Aorta (tissue), 5 donors: ENCODE measurements at regions not wholly inside any gene's neighbourhood (a gene's known extent, or its start where the extent isn't known, plus 50 kb on each side); places are given as distances from the start of the nearest gene placed in this dataset.

Source experiments
- ATAC-seq: fragments of 200-7000 bp; cut with Tn5 transposase; one replicate; pipeline ENCODE4 v1.9.1; 2022; ENCODE audit warnings: moderate library complexity; ENCODE audit not compliant: low FRiP score
- DNase-seq, 2 donors: peaks; one replicate each; pipeline ENCODE4 v3.0.0-alpha.2; 2020
- H3K27ac ChIP-seq, 2 donors: one replicate each; pipeline ENCODE4 v1.5.1; 2013; ENCODE audit warnings: low read length in 2 of 2, mild to moderate bottlenecking in 2 of 2, moderate library complexity in 2 of 2, control low read depth in 1 of 2, inconsistent platforms in 1 of 2, low read depth in 1 of 2
- H3K27me3 ChIP-seq, 2 donors: one replicate each; pipeline ENCODE4 v1.6.1; 2013; ENCODE audit warnings: control low read depth in 1 of 2, low read length in 1 of 2, mild to moderate bottlenecking in 1 of 2, moderate library complexity in 1 of 2; ENCODE audit not compliant: insufficient read depth in 2 of 2, control insufficient read depth in 1 of 2
- H3K36me3 ChIP-seq, 2 donors: one replicate each; pipeline ENCODE4 v1.6.1; 2013; ENCODE audit warnings: control low read depth in 1 of 2, low read length in 1 of 2, mild to moderate bottlenecking in 1 of 2; ENCODE audit not compliant: insufficient read depth in 2 of 2, control insufficient read depth in 1 of 2
- H3K4me1 ChIP-seq, 2 donors: one replicate each; pipeline ENCODE4 v1.6.1; 2013; ENCODE audit warnings: low read length in 2 of 2, control low read depth in 1 of 2, mild to moderate bottlenecking in 1 of 2, moderate library complexity in 1 of 2; ENCODE audit not compliant: insufficient read depth in 2 of 2, control insufficient read depth in 1 of 2
- H3K4me3 ChIP-seq, 2 donors: one replicate each; pipeline ENCODE4 v1.5.1; 2013; ENCODE audit warnings: low read length in 2 of 2, control low read depth in 1 of 2, mild to moderate bottlenecking in 1 of 2
- H3K9me3 ChIP-seq: one replicate; pipeline ENCODE4 v1.6.1; 2013; ENCODE audit warnings: mild to moderate bottlenecking, low read length; ENCODE audit not compliant: control insufficient read depth
- WGBS, 2 donors: extraction: QIAGEN DNeasy Blood & Tissue Kit; methylation state at CpG; one replicate each; pipeline ENCODE4 v1.1.7; 2013; 5-methylcytosine and 5-hydroxymethylcytosine counted together
- intact Hi-C, 2 donors: fragments of 100-400 bp; cut with DNase I; formaldehyde crosslinking; loops; one replicate each; pipeline versions ENCODE4 v1.14.2 to v1.15.0; 2022
- donor health status: healthy with polysubstance abuse.
- donor health status: Bipolar disorder and iron deficiency.
- donor health status: DM: no; HTN: no; CAD: no.
- donor health status: DM: no; HTN: no; CAD: no.
- donor health status: DM: yes; HTN: yes; CAD: no.

DNA sequence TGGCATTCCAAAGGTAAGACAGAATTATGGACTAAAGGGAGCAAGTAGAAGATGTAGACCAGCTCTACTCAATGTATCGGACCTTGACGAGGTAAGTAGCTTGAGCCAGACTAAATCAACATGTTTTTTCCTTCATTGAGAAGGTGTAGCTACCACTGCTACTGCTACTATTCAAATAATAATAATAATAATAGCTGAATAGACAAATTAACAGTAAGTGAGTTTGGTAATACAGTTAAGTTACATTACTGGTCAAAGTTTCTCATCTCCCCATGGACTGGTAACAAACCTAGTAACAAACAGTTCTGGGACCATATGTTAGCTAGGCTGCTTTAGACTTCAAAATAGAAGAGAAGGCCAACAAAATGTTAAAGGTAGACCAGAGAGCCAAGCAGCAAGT is 609.2 kb downstream of the TLE1 start:
- Histone ChIP-seq H3K9me3 (no peaks in the 10 kb centered on the region), H3K27ac (no peak overlapping the region), H3K27me3 (no peaks in the 10 kb centered on the region), H3K4me3 (no peak overlapping the region), H3K4me1 (peaks cover 4 to 5% of the 10 kb centered on the region in 2 donors), H3K36me3 (no peaks in the 10 kb centered on the region)
- intact Hi-C loops = no loop called here
- WGBS, 2 donors = 95 to 96% methylated on average over 2 of the region's 2 CpGs
- ATAC-seq (no peak), DNase-seq (no peak)

DNA sequence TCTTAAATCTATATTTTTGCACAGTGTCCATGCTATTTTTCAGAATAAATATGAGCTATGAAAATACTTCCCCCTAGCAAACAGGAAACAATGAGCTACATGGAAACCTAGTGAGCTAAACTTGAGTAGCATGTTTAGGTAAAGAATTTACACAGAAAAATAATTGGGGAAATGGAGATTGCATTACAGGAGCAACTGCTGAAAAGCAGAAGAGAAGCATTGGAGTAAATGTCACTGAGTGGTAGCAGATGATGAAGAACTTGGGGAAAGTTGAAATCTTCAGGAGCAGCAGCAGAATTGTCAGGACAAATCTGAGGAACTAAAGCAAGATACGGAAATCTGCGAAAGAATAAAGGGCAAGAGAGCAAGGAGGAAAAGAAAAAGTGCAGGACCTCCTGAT is 610.3 kb downstream of the TLE1 start:
- intact Hi-C loops = no loop called here
- Histone ChIP-seq H3K9me3 (no peaks in the 10 kb centered on the region), H3K36me3 (no peaks in the 10 kb centered on the region), H3K4me3 (no peak overlapping the region), H3K27ac (no peak overlapping the region), H3K27me3 (no peaks in the 10 kb centered on the region), H3K4me1 (peaks cover 3 to 4% of the 10 kb centered on the region in 2 donors)
- DNase-seq (no peak), ATAC-seq (no peak)
- WGBS, 2 donors = 96 to 100% methylated on average over 2 of the region's 2 CpGs

DNA sequence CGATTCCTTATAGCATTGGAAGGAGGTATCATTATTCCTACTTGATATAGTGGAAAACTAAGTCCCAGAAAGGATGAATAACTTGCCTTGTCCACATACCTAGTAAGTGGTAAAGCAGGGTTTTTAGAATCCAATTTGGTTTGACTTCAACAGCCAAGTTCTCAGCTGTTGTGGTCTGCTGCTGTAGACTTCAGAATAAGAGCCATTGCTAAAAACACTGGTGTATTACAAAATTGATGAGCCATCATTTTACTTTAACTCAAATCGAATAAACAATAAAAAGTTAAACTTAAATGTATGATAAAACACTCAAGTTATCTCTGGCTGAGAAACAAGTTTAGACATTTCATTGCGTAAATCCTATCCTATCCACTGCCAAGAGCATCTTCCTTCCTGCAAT is 610.8 kb downstream of the TLE1 start:
- peaks cover 2 to 4% of the 10 kb centered on the region in 2 donors for H3K4me1 ChIP-seq
- intact Hi-C loops = no loop called here
- no peak overlapping the region for H3K27ac ChIP-seq
- no peaks in the 10 kb centered on the region for H3K27me3 ChIP-seq
- ATAC-seq (no peak), DNase-seq (no peak)
- H3K36me3 ChIP-seq = no peaks in the 10 kb centered on the region
- 95% methylated on average over 3 of the region's 3 CpGs for WGBS, 2 donors
- H3K4me3 ChIP-seq = no peak overlapping the region
- no peaks in the 10 kb centered on the region for H3K9me3 ChIP-seq

DNA sequence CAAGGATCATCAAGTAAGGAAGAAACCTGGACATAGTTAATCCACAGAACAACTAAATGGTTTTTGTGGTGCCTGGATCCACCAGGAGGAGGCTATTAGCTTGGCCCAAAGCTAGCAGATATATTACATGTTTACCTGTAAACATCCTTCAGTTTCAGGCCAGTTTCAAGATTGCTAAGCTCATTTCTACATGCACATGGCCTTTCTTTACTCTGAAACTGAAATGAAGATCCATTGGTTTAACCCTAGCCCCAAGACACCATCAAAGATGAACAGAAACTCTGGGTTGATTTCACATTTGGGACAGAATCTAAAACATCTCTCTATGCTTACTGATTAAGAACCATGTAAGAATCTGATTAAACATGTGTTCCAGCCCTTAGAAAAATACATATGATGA is 611.8 kb downstream of the TLE1 start:
- no peak for ATAC-seq
- H3K4me3 ChIP-seq = no peak overlapping the region
- DNase-seq = no peak
- H3K27ac ChIP-seq = no peak overlapping the region
- intact Hi-C loops = no loop called here
- no peaks in the 10 kb centered on the region for H3K27me3 ChIP-seq
- no peaks in the 10 kb centered on the region for H3K36me3 ChIP-seq
- H3K9me3 ChIP-seq = no peaks in the 10 kb centered on the region
- H3K4me1 ChIP-seq = no peaks in the 10 kb centered on the region

DNA sequence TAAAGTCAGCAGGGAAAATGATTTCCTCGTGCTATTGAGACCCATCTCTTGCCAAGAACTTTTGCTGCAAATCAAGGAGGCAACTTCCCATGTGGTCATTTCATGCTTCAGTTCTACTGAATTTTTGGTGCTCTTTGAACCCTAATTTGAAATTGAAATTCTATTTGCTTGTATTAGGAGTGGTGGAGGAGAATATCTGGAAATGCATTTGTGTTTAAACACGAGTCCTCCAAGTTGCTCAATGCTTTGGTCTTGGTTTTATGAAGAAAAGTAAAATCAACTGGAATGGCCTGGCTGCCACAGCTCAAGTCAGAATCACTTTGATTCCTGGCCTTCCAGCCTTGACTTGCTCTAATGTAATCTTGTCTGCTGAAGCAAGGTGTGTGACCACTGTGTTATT is 613.2 kb downstream of the TLE1 start:
- ATAC-seq (no peak), DNase-seq (no peak)
- Histone ChIP-seq H3K36me3 (no peaks in the 10 kb centered on the region), H3K4me1 (no peaks in the 10 kb centered on the region), H3K9me3 (no peaks in the 10 kb centered on the region), H3K27ac (no peak overlapping the region), H3K27me3 (no peaks in the 10 kb centered on the region), H3K4me3 (no peak overlapping the region)
- WGBS, 2 donors = 80 to 84% methylated on average over 2 of the region's 2 CpGs
- intact Hi-C loops = no loop called here

DNA sequence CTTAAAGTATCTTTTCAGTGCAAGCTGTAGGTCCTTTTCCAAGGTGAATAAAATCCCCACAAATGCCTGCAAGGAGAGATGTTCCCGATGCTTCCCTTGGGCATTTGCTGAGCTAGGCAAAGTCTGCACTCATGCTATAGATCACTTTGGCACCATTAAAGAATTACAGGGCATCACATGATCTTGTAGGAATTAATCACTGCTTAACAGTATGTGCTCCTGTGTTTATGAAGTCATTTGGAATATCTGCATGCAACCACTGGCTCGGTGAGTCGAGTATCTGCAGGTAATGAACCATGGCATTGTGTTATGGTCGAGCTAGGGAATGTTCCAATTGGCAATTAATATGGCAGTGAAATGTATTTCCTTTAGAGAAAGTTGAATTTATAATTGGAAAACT is 615.1 kb downstream of the TLE1 start:
- DNase-seq = no peak
- Histone ChIP-seq H3K9me3 (no peaks in the 10 kb centered on the region), H3K27ac (no peak overlapping the region), H3K36me3 (no peaks in the 10 kb centered on the region), H3K27me3 (no peaks in the 10 kb centered on the region), H3K4me1 (no peaks in the 10 kb centered on the region), H3K4me3 (no peak overlapping the region)
- 76 to 88% methylated on average over 4 of the region's 4 CpGs for WGBS, 2 donors
- intact Hi-C loops = no loop called here
- ATAC-seq = no peak

DNA sequence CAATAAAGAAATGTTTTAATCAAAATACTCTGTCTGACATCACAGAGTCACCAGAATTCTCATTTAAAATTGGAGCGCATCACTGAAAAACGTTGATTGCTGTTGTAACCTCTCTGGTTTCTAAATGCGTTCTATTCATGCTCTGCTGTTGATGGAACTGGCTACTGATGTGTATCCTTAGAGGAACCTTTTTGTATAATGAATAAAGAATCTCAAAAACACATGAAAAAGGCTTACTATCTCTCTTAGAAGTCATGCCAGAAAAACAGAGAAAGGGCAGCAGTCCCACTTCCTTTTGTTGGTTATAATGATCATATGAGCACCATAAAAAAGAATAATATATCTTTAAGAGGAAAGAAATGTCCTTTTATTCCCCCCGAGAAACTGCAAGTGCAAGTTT is 615.5 kb downstream of the TLE1 start:
- Histone ChIP-seq H3K27me3 (no peaks in the 10 kb centered on the region), H3K9me3 (no peaks in the 10 kb centered on the region), H3K4me1 (no peaks in the 10 kb centered on the region), H3K36me3 (no peaks in the 10 kb centered on the region), H3K27ac (no peak overlapping the region), H3K4me3 (no peak overlapping the region)
- DNase-seq = no peak
- intact Hi-C loops = no loop called here
- WGBS, 2 donors = 90 to 94% methylated on average over 4 of the region's 4 CpGs
- ATAC-seq = no peak

DNA sequence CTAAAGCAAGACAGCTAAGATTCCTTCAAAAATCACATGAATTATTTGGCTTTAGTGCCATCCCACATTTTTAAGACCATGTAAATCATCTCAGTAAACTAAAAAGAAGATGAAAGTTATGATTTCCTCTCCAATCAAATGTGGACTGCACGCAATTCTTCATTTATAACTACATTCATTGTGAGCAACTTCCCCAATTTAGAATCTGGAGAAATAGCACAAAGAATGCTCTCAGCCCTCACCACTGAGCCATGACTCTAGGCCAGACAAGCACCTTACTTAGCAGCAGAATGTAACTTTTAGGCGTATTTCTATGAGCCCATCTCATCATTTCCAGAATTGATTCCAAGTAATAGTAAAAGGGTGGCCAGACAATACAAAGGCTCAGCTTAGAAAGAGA is 616.6 kb downstream of the TLE1 start:
- ATAC-seq = no peak
- intact Hi-C loops = no loop called here
- Histone ChIP-seq H3K4me3 (no peak overlapping the region), H3K4me1 (no peaks in the 10 kb centered on the region), H3K27me3 (no peaks in the 10 kb centered on the region), H3K36me3 (no peaks in the 10 kb centered on the region), H3K27ac (no peak overlapping the region), H3K9me3 (no peaks in the 10 kb centered on the region)
- 95 to 96% methylated on average over 2 of the region's 2 CpGs for WGBS, 2 donors
- DNase-seq = no peak

DNA sequence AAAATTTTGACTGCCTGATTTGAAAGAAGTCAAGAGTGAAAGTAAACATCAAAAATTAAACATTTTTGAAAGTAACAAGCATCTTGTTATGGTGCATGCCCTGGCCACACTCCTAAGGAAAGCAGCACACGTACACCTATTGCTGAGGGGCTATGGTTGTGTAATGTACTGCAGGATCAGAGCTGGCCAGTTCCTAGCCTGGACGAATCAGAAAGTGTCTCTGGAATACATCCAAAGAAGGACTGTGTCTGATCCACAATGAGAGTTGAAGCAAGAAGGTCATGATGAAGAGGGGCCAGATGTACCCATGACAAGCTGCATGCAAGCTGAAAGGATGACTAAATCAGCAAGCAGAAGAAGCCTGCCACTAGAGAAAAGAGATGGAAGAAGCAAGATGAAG is 618.2 kb downstream of the TLE1 start:
- H3K36me3 ChIP-seq = no peaks in the 10 kb centered on the region
- DNase-seq = no peak
- no peaks in the 10 kb centered on the region for H3K27me3 ChIP-seq
- intact Hi-C loops = no loop called here
- 48 to 63% methylated on average over 2 of the region's 2 CpGs for WGBS, 2 donors
- H3K9me3 ChIP-seq = no peaks in the 10 kb centered on the region
- H3K4me3 ChIP-seq = no peak overlapping the region
- H3K4me1 ChIP-seq = no peaks in the 10 kb centered on the region
- H3K27ac ChIP-seq = no peak overlapping the region
- no peak for ATAC-seq
